ENCODE measurements at regions not wholly inside any gene's neighbourhood (a gene's known extent, or its start where the extent isn't known, plus 50 kb on each side); places are given as distances from the start of the nearest gene placed in this dataset.
"Not testable (repeated sequence)": the region's sequence is repeated elsewhere in the genome, so short reads cannot be mapped to it uniquely, and the experiment has no call there.

DNA sequence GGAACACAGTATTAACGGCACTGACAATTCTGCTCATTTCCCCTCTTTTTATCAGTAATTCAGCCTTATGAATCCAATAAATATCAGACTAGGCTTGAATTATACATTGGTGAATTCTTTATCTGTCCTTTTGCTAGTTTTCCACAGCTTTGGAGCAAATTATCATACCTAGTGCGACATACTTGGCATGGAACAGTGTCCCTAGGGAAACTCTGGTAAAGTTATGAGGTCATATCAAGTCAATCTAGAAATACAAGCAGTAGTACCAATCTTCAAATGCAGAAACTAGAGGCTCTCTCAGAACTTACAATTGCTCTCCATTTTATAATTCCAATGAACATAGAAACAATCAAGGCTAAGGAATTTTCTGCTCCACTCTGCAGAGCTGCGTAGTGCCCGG lies 449.3 kb upstream of the NPVF start:
- H3K27me3 ChIP-seq (ENCODE audit: control insufficient read depth, insufficient read depth, low read length) = no peaks in the 10 kb centered on the region
- no peaks in the 10 kb centered on the region for H3K9me3 ChIP-seq (ENCODE audit: control insufficient read depth, insufficient read depth, low read length)
- no peaks in the 10 kb centered on the region for H3K36me3 ChIP-seq (ENCODE audit: control insufficient read depth, insufficient read depth, low read length)
- H3K9ac ChIP-seq (ENCODE audit: low read depth, low read length) = no peak overlapping the region
- H3K4me3 ChIP-seq (ENCODE audit: low read depth, low read length) = no peak overlapping the region
- peaks cover 3% of the 10 kb centered on the region for H3K4me1 ChIP-seq (ENCODE audit: control insufficient read depth, insufficient read depth, low read length)

DNA sequence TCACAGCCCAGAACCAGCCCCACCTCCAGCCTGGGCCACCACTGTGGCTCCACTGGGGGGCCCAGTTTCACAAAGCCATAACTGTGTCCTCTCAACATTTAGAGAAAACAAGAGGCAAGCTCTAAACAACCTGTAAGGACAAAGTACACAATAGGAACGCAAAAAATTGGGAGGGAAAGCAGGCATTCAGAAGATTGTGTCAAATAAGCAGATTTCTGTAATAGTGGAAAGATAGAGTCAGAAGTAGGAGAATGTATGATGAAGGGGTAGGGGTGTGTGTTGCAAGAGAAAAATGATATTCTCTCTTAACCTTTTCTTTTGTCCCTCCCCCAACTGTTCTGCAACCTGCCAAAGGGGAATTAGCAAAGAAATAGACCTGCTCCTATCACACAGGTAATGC lies 449.9 kb upstream of the NPVF start:
- H3K27me3 ChIP-seq (ENCODE audit: control insufficient read depth, insufficient read depth, low read length) = no peaks in the 10 kb centered on the region
- no peaks in the 10 kb centered on the region for H3K36me3 ChIP-seq (ENCODE audit: control insufficient read depth, insufficient read depth, low read length)
- H3K4me3 ChIP-seq (ENCODE audit: low read depth, low read length) = no peak overlapping the region
- no peaks in the 10 kb centered on the region for H3K4me1 ChIP-seq (ENCODE audit: control insufficient read depth, insufficient read depth, low read length)
- H3K9ac ChIP-seq (ENCODE audit: low read depth, low read length) = no peak overlapping the region
- no peaks in the 10 kb centered on the region for H3K9me3 ChIP-seq (ENCODE audit: control insufficient read depth, insufficient read depth, low read length)

GRCh38 chr7:25680636-25681035 lies 452.4 kb upstream of the NPVF start:
- no peaks in the 10 kb centered on the region for H3K27me3 ChIP-seq (ENCODE audit: control insufficient read depth, insufficient read depth, low read length)
- no peak overlapping the region for H3K9ac ChIP-seq (ENCODE audit: low read depth, low read length)
- no peaks in the 10 kb centered on the region for H3K4me1 ChIP-seq (ENCODE audit: control insufficient read depth, insufficient read depth, low read length)
- no peak overlapping the region for H3K4me3 ChIP-seq (ENCODE audit: low read depth, low read length)
- H3K36me3 ChIP-seq (ENCODE audit: control insufficient read depth, insufficient read depth, low read length) = no peaks in the 10 kb centered on the region
- no peaks in the 10 kb centered on the region for H3K9me3 ChIP-seq (ENCODE audit: control insufficient read depth, insufficient read depth, low read length)

- H3K9me3 ChIP-seq (ENCODE audit: control insufficient read depth, insufficient read depth, low read length) = no peaks in the 10 kb centered on the region
- H3K9ac ChIP-seq (ENCODE audit: low read depth, low read length) = no peak overlapping the region
- no peak overlapping the region for H3K4me3 ChIP-seq (ENCODE audit: low read depth, low read length)
- no peaks in the 10 kb centered on the region for H3K27me3 ChIP-seq (ENCODE audit: control insufficient read depth, insufficient read depth, low read length)
- H3K36me3 ChIP-seq (ENCODE audit: control insufficient read depth, insufficient read depth, low read length) = no peaks in the 10 kb centered on the region
- no peaks in the 10 kb centered on the region for H3K4me1 ChIP-seq (ENCODE audit: control insufficient read depth, insufficient read depth, low read length)
Observed at GRCh38 chr7:25684360-25684759, 456.1 kb upstream of the NPVF start.

DNA sequence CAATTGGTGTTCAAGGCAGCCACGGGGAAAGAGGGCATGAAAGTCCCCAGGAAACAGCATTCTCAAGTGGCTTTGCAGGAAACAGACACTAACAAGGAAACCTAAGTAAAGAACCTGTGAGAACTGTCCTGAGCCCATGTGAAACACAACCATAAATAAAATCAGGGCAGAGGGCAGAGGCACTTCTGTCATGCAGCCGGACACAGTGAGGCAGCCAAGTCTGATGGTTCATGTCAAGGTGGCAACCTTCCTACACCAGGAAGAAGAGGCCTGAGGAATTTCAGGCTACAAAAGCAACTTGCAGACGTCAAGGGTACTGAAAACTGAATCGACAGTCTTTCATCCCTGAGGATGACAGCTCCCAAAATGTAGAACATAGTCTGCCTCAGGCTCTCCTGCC lies 458.2 kb upstream of the NPVF start:
- H3K4me3 ChIP-seq (ENCODE audit: low read depth, low read length) = no peak overlapping the region
- H3K27me3 ChIP-seq (ENCODE audit: control insufficient read depth, insufficient read depth, low read length) = no peaks in the 10 kb centered on the region
- no peaks in the 10 kb centered on the region for H3K9me3 ChIP-seq (ENCODE audit: control insufficient read depth, insufficient read depth, low read length)
- H3K36me3 ChIP-seq (ENCODE audit: control insufficient read depth, insufficient read depth, low read length) = no peaks in the 10 kb centered on the region
- no peaks in the 10 kb centered on the region for H3K4me1 ChIP-seq (ENCODE audit: control insufficient read depth, insufficient read depth, low read length)
- H3K9ac ChIP-seq (ENCODE audit: low read depth, low read length) = no peak overlapping the region

GRCh38 chr7:25694211-25694610 lies 457.8 kb upstream of the NFE2L3 start:
- H3K4me1 ChIP-seq (ENCODE audit: control insufficient read depth, insufficient read depth, low read length) = peaks cover 13% of the 10 kb centered on the region
- H3K9ac ChIP-seq (ENCODE audit: low read depth, low read length) = no peak overlapping the region
- H3K27me3 ChIP-seq (ENCODE audit: control insufficient read depth, insufficient read depth, low read length) = no peaks in the 10 kb centered on the region
- H3K4me3 ChIP-seq (ENCODE audit: low read depth, low read length) = no peak overlapping the region
- no peaks in the 10 kb centered on the region for H3K36me3 ChIP-seq (ENCODE audit: control insufficient read depth, insufficient read depth, low read length)
- no peaks in the 10 kb centered on the region for H3K9me3 ChIP-seq (ENCODE audit: control insufficient read depth, insufficient read depth, low read length)

DNA sequence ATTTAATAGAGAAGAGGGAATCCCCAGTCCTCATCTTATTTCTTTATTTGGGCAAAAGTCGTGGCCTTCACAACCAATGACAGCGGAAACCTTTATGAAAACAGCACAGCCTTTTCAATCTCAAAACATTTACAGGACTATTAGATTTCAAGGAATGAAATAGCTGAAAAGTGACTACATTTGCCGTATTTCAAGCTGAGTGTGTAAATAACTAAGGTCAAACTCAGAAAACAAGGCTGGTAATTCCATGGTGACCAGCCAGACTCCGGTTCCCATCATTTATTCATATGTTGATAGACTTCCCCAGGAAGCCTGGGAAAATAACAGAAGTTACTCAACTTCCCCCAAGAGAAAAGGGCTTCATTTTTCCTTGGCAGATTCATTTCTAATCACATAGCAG lies 457.3 kb upstream of the NFE2L3 start:
- no peaks in the 10 kb centered on the region for H3K9me3 ChIP-seq (ENCODE audit: control insufficient read depth, insufficient read depth, low read length)
- no peaks in the 10 kb centered on the region for H3K36me3 ChIP-seq (ENCODE audit: control insufficient read depth, insufficient read depth, low read length)
- H3K4me1 ChIP-seq (ENCODE audit: control insufficient read depth, insufficient read depth, low read length) = peaks cover 13% of the 10 kb centered on the region
- no peaks in the 10 kb centered on the region for H3K27me3 ChIP-seq (ENCODE audit: control insufficient read depth, insufficient read depth, low read length)
- H3K9ac ChIP-seq (ENCODE audit: low read depth, low read length) = no peak overlapping the region
- H3K4me3 ChIP-seq (ENCODE audit: low read depth, low read length) = no peak overlapping the region

DNA sequence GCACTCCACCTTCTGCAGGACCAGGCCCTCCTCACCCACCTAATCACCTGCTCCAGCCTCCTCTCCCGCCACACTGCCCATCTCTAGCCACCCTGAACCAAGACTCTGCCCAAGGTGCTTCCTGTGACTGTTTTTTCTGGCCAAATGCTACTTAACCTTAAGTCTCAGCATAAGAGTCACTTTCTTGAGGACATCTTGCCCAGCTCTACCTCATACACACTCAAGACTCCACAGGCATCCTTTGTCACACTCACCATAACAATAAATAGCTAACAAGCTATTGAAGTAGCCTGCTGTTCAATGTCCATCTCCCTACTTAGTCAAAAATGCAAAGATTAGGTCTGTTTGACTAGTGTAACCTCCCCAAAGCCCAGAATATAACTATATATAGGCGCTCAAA lies 455.4 kb upstream of the NFE2L3 start:
- no peaks in the 10 kb centered on the region for H3K27me3 ChIP-seq (ENCODE audit: control insufficient read depth, insufficient read depth, low read length)
- H3K36me3 ChIP-seq (ENCODE audit: control insufficient read depth, insufficient read depth, low read length) = no peaks in the 10 kb centered on the region

DNA sequence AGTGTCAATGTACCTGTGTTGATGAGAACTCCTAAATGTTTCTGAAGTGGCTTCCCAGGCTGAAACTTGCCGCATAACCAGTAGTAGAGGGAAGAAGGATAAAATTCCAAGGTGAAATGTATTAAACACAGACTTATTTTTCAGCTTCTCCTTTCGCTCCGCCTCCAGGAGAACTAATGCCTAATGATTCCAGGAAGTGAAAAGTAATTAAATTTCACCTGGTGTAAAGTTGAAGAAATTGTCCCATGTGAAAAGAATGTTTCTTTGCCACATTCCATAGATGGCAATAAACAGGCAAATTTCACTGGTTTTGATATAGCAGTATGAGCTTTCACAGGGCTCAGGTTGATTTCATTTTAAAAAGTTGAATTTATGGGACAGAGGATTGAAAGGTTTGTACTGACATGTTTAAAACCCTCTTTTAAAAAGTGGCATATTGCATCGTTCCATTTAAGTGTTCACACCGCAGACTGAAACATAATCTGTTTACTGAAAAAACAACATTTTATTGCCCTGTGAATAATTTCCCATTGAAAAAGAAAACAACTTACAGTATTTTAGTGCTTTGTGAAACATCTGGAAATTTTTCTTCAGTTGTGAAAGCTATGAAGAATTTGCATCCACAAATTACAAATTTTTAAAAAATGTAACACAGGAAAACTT lies 453.4 kb upstream of the NFE2L3 start:
- Histone ChIP-seq H3K9me3 (ENCODE audit: control insufficient read depth, insufficient read depth, low read length) (no peaks in the 10 kb centered on the region), H3K4me1 (ENCODE audit: control insufficient read depth, insufficient read depth, low read length) (peaks cover 13% of the 10 kb centered on the region), H3K9ac (ENCODE audit: low read depth, low read length) (no peak overlapping the region), H3K4me3 (ENCODE audit: low read depth, low read length) (no peak overlapping the region), H3K27me3 (ENCODE audit: control insufficient read depth, insufficient read depth, low read length) (no peaks in the 10 kb centered on the region), H3K36me3 (ENCODE audit: control insufficient read depth, insufficient read depth, low read length) (no peaks in the 10 kb centered on the region)

More for the DNA sequence above, 455.4 kb upstream of the NFE2L3 start:
- Histone ChIP-seq H3K9ac (ENCODE audit: low read depth, low read length) (no peak overlapping the region), H3K4me3 (ENCODE audit: low read depth, low read length) (no peak overlapping the region), H3K9me3 (ENCODE audit: control insufficient read depth, insufficient read depth, low read length) (no peaks in the 10 kb centered on the region), H3K4me1 (ENCODE audit: control insufficient read depth, insufficient read depth, low read length) (peaks cover 13% of the 10 kb centered on the region)

DNA sequence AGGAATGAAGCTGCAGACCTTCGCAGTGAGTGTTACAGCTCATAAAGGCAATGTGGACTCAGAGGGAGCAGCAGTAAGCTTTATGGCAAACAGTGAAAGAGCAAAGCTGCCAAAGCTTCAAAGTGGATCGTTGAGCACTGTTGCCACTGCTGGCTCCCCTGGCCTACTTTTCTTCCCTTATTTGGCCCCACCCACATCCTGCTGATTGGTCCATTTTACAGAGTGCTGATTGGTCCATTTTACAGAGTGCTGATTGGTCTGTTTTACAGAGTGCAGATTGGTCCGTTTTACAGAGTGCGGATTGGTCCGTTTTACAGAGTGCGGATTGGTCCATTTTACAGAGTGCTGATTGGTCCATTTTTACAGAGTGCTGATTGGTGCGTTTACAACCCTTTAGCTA lies 451.9 kb upstream of the NFE2L3 start:
- H3K27me3 ChIP-seq (ENCODE audit: control insufficient read depth, insufficient read depth, low read length); H3K4me3 ChIP-seq (ENCODE audit: low read depth, low read length); H3K9ac ChIP-seq (ENCODE audit: low read depth, low read length): not testable (repeated sequence)

DNA sequence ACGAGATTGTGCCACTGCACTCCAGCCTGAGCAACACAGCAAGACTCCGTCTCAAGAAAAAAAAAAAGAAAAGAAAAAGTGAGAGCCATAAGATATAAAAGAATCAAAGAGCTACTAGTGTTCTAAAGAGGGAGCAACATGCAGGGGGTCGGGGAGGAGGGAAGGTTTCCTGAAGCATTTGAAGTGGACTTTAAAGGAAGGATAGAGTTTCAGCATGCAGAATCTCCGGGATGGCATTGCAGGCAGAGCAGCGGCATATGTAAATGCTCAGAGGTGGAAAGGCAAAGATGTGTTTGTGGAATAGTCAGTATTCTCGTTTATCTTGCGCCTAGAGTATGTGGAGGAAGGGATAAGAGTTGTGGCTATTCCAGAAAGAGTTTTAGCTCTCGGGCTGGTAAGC lies 447.6 kb upstream of the NFE2L3 start:
- H3K4me3 ChIP-seq (ENCODE audit: low read depth, low read length) = no peak overlapping the region
- no peaks in the 10 kb centered on the region for H3K36me3 ChIP-seq (ENCODE audit: control insufficient read depth, insufficient read depth, low read length)
- H3K4me1 ChIP-seq (ENCODE audit: control insufficient read depth, insufficient read depth, low read length) = no peaks in the 10 kb centered on the region
- H3K27me3 ChIP-seq (ENCODE audit: control insufficient read depth, insufficient read depth, low read length) = no peaks in the 10 kb centered on the region
- H3K9ac ChIP-seq (ENCODE audit: low read depth, low read length) = no peak overlapping the region
- H3K9me3 ChIP-seq (ENCODE audit: control insufficient read depth, insufficient read depth, low read length) = no peaks in the 10 kb centered on the region

More for the DNA sequence above, 451.9 kb upstream of the NFE2L3 start:
- H3K9me3 ChIP-seq (ENCODE audit: control insufficient read depth, insufficient read depth, low read length); H3K4me1 ChIP-seq (ENCODE audit: control insufficient read depth, insufficient read depth, low read length); H3K36me3 ChIP-seq (ENCODE audit: control insufficient read depth, insufficient read depth, low read length): not testable (repeated sequence)

GRCh38 chr7:25706764-25707163 lies 445.2 kb upstream of the NFE2L3 start:
- no peak overlapping the region for H3K4me3 ChIP-seq (ENCODE audit: low read depth, low read length)
- H3K9ac ChIP-seq (ENCODE audit: low read depth, low read length) = no peak overlapping the region
- no peaks in the 10 kb centered on the region for H3K36me3 ChIP-seq (ENCODE audit: control insufficient read depth, insufficient read depth, low read length)
- H3K4me1 ChIP-seq (ENCODE audit: control insufficient read depth, insufficient read depth, low read length) = no peaks in the 10 kb centered on the region
- no peaks in the 10 kb centered on the region for H3K9me3 ChIP-seq (ENCODE audit: control insufficient read depth, insufficient read depth, low read length)
- no peaks in the 10 kb centered on the region for H3K27me3 ChIP-seq (ENCODE audit: control insufficient read depth, insufficient read depth, low read length)

Data from iPS-15b (cell line).